ENCODE measurements at regions not wholly inside any gene's neighbourhood (a gene's known extent, or its start where the extent isn't known, plus 50 kb on each side); places are given as distances from the start of the nearest gene placed in this dataset.

GRCh38 chr20:23200413-23200812, 114.3 kb upstream of the CD93 start:
- DNase-seq (ENCODE audit: low read depth): no peak
- in situ Hi-C loops (cut with HindIII; ENCODE audit: low pct_unique_long_range_greater_than_20kb, low sequenced_read_pairs): no loop called here

DNA sequence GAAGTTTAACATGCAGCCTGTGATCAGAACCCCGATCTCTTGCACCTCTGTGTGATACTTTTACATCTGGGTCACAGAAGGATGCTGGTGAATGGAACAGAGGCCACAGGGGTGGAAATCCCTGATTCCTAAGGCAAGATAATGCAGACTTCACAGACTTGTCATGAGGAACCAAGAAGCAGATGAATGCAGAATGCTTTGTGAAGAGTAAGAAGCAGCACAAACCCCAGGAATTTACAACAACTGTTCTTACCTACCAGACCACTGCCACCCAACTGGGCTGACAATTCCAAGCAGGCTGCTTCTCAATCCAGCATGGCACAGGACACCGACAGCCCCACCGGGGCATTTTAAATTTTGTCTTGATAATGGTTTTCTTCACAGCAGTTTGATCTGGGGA, 113.2 kb upstream of the CD93 start:
- DNase-seq (ENCODE audit: low read depth): no peak
- in situ Hi-C loops (cut with HindIII; ENCODE audit: low pct_unique_long_range_greater_than_20kb, low sequenced_read_pairs): no loop called here

- in situ Hi-C loops (cut with HindIII; ENCODE audit: low pct_unique_long_range_greater_than_20kb, low sequenced_read_pairs): no loop called here
- no peak for DNase-seq (ENCODE audit: low read depth)
Observed at GRCh38 chr20:23198815-23199214, 112.7 kb upstream of the CD93 start.

DNA sequence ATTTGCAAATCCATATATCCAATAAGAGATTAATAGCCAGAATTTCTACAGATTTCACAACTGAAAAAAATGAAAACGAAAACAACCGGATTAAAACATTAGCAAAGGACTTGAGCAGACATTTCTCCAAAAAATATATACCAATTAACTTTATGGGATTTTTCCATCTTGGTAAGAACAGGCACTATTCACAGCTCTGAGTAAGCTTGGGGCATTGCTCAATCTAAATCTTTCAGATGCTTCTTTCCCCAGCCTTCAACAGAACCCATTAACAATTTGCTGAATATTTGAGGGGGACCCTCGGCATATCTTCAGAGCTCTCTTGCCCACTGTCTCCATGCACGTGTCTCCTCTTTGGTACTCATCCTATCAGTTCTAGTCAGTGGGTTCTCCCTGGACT, 111.7 kb upstream of the CD93 start:
- in situ Hi-C loops (cut with HindIII; ENCODE audit: low pct_unique_long_range_greater_than_20kb, low sequenced_read_pairs): no loop called here

DNA sequence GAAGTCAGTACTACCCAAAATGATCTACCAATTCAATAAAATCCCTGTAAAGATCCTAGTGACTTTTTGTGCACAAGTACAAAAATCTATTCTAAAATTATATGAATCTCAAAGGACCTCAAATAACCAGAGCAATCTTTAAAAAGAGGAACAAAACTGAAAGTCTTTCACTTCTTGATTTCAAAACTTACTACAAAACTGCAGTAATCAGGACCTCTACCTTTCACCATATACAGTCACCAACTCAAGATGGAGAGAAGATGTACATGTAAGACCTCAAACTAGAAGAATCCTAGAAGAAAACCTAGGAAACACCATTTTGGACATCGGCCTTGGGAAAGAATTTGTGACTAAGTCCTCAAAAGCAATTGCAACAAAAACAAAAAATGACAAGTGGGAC, 109.5 kb upstream of the CD93 start:
- in situ Hi-C loops (cut with HindIII; ENCODE audit: low pct_unique_long_range_greater_than_20kb, low sequenced_read_pairs): no loop called here
- DNase-seq (ENCODE audit: low read depth): no peak

More for the DNA sequence above, 111.7 kb upstream of the CD93 start:
- DNase-seq (ENCODE audit: low read depth): no peak

- no peak for DNase-seq (ENCODE audit: low read depth)
Observed at GRCh38 chr20:23193801-23194384, 107.8 kb upstream of the CD93 start.

GRCh38 chr20:23192469-23192868, 106.3 kb upstream of the CD93 start:
- in situ Hi-C loops (cut with HindIII; ENCODE audit: low pct_unique_long_range_greater_than_20kb, low sequenced_read_pairs): no loop called here

More at GRCh38 chr20:23193801-23194384, 107.8 kb upstream of the CD93 start:
- in situ Hi-C loops (cut with HindIII; ENCODE audit: low pct_unique_long_range_greater_than_20kb, low sequenced_read_pairs): no loop called here

GRCh38 chr20:23190557-23190956, 104.4 kb upstream of the CD93 start:
- DNase-seq (ENCODE audit: low read depth): no peak

More at GRCh38 chr20:23192469-23192868, 106.3 kb upstream of the CD93 start:
- DNase-seq (ENCODE audit: low read depth): no peak

DNA sequence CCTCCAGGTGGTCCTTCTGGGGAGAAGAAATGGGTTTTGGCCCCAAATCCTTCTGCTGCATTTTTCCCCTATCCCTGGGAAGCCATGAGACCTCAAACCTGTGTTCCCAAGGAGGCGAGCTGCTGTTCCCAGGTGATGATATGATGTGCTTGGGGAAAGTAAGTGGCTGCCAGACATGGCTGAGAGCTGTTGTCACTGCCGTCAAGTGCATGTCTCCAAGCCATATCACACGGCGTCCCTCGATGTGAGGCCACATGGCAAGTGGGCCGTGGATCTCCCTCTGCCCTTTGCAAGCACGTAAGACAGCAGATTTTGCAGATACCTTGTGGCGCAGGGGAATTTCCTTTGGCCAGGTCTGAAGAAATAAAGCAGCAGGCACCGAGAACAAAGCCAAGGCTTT, 103.7 kb upstream of the CD93 start:
- DNase-seq (ENCODE audit: low read depth): no peak
- in situ Hi-C loops (cut with HindIII; ENCODE audit: low pct_unique_long_range_greater_than_20kb, low sequenced_read_pairs): no loop called here

More at GRCh38 chr20:23190557-23190956, 104.4 kb upstream of the CD93 start:
- in situ Hi-C loops (cut with HindIII; ENCODE audit: low pct_unique_long_range_greater_than_20kb, low sequenced_read_pairs): no loop called here

GRCh38 chr20:23189341-23189740, 103.2 kb upstream of the CD93 start:
- DNase-seq (ENCODE audit: low read depth): no peak
- in situ Hi-C loops (cut with HindIII; ENCODE audit: low pct_unique_long_range_greater_than_20kb, low sequenced_read_pairs): no loop called here

DNA sequence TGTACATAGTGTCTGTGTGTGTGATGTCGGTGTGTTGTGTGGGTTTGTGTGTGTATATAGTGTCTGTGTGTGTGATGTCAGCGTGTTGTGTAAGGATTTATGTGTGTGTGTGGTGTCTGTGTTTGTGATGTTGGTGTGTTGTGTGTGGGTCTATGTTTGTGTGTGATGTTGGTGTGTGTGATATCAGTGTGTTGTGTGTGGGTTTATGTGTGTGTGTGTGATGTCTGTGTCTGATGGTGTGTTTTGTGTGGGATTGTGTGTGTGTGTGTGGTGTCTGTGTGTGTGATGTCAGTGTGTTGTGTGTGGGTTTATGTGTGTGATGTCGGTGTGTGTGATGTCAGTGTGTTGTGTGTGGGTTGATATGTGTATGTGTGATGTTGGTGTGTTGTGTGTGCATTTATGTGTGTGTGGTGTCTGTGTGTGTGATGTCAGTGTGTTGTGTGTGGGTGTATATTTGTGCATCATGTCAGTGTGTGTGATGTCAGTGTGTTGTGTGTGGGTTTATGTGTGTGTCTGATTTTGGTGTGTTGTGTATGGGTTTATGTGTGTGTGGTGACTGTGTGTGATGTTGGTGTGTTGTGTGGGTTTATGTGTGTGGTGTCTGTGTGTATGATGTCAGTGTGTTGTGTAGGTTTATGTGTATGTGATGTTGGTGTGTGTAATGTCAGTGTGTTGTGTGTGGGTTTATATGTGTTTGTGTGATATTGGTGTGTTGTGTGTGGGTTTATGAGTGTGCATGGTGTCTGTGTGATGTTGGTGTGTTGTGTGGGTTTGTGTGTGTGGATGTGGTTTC, 102.4 kb upstream of the CD93 start:
- no peak for DNase-seq (ENCODE audit: low read depth)
- in situ Hi-C loops (cut with HindIII; ENCODE audit: low pct_unique_long_range_greater_than_20kb, low sequenced_read_pairs): no loop called here

DNA sequence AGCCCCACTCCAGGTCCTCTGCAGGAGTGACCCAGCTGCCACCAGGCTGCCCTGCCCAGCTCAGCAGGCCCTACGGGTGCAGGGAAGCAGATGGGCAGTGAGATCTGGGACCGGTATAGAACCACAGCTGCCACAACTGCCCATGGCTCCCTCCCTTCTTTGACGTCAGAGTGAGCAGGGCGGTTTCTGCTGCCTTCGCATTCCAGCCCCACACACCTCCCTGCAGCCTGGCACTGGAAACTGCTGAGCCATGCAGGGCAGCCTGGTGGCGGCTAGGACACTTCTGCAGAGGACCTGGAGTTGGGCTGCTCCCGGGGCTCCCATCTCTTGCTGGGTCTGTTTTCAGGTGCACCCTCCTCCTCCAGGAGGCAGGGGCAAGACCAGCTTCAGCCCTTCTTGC, 101.6 kb upstream of the CD93 start:
- in situ Hi-C loops (cut with HindIII; ENCODE audit: low pct_unique_long_range_greater_than_20kb, low sequenced_read_pairs): no loop called here
- DNase-seq (ENCODE audit: low read depth): peak; percentile 60

DNA sequence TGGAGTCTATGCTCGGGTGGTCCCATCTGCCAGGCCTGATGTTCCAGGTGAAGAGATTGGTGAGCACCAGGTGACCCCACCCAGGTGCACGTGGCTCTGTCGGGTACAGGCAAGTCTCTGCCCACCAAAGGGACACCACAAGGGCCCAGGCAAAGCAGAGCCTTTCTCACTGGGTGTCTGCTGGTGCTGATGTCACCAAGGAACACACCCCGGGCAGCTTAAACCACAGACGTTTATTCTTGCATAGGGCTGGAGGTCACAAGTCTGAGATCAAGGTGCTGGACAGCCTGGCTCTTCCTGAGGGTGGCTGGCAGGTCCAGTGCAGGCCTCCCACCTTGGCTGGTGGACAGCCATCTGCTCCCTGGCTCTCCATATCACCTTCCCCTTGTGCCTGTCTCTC, 100.7 kb upstream of the CD93 start:
- in situ Hi-C loops (cut with HindIII; ENCODE audit: low pct_unique_long_range_greater_than_20kb, low sequenced_read_pairs): no loop called here
- DNase-seq (ENCODE audit: low read depth): no peak

- in situ Hi-C loops (cut with HindIII; ENCODE audit: low pct_unique_long_range_greater_than_20kb, low sequenced_read_pairs): no loop called here
- DNase-seq (ENCODE audit: low read depth): no peak
Observed at GRCh38 chr20:23180451-23180921, 94.4 kb upstream of the CD93 start.

DNA sequence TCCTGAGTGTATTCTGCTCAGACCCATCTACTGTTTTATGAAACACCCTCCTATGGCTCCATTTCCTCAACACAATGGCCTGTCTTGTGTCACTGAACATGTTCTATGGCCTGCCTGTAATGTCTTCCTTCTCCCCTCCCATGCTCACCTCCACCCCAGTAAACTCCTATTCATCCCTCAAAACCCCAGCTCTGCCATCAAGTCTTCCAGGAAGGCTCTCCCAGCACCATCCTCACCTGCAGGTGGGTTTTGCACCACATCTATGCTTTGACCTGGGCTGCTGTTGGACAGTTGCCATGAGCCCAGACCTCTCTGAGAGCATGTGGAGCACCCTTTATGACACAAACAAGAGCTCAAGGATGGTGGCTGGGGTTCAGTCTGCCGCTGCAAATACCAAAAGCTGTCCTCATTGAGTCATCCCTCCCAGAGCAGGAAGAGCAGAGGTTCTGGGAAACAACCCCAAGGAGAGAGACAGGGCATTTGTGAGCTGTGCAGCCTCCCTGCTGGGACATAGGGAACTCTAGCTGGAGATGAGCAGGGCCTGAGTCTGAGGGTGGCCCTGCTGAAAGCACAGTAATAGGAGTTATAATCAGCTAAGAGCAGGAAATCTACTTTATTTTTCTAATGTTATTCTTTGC, 93.8 kb upstream of the CD93 start:
- DNase-seq (ENCODE audit: low read depth): no peak
- in situ Hi-C loops (cut with HindIII; ENCODE audit: low pct_unique_long_range_greater_than_20kb, low sequenced_read_pairs): no loop called here

DNA sequence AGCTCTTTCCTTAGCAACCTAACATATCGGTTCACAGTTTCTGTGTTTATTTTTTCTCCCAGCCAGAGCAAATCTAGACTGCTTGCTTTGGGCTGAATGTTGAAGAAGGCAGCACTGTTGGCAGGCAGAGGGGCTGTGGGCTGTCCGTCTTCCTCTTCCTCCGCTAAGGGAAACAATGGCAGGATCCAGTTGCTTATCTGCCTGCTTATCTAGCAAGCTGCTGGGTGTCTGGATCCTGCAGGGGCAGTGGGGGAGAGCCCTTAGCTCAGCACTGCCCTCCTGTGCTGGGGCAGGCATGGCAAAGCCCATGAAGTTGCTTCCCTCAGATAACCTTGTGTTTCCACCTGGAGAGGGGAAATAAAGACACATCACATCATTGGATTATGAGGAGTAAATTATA, 92.7 kb upstream of the CD93 start:
- no peak for DNase-seq (ENCODE audit: low read depth)
- in situ Hi-C loops (cut with HindIII; ENCODE audit: low pct_unique_long_range_greater_than_20kb, low sequenced_read_pairs): no loop called here

DNA sequence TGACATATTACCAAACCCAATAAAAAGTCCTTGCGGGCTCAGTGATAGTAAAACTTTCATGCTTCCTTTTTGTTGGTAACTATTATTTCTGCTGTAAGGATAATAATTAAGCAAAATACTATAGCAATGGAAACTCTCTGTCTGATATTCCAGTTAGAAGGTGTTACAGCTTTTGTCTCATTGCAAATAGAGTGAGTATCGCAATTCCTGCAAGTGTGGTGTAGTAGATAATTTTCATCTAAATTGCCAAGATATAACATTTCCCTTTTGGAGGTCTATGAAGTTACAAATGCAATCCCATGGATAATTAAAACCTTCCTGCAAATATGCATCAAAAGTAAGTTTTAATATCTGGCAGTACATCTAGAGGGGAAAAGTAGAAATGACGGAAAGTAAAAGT, 88.7 kb upstream of the CD93 start:
- in situ Hi-C loops (cut with HindIII; ENCODE audit: low pct_unique_long_range_greater_than_20kb, low sequenced_read_pairs): no loop called here
- DNase-seq (ENCODE audit: low read depth): no peak

DNA sequence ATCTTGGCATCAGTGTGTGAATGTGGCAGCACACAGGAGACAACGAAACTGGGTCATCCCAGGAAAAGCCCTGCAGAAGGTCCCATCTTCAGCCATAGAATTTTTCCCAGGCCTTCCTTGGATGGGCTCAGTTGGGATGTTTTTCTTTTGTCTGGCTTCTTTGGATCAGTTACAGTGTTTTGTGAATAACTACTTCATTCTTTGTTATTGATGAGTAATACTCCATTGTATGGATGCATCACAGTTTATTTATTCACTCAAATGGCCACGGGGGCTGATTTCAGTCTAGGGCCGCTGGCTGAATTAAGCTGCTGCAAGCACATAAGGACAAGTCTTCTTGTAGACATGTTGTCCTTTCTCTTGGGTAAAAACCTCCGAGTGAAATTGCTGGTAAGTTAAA, 81.3 kb upstream of the CD93 start:
- in situ Hi-C loops (cut with HindIII; ENCODE audit: low pct_unique_long_range_greater_than_20kb, low sequenced_read_pairs): no loop called here
- no peak for DNase-seq (ENCODE audit: low read depth)

- DNase-seq (ENCODE audit: low read depth): no peak
- in situ Hi-C loops (cut with HindIII; ENCODE audit: low pct_unique_long_range_greater_than_20kb, low sequenced_read_pairs): no loop called here
Observed at GRCh38 chr20:23166563-23166962, 80.4 kb upstream of the CD93 start.
